ENCODE measurements at regions not wholly inside any gene's neighbourhood (a gene's known extent, or its start where the extent isn't known, plus 50 kb on each side); places are given as distances from the start of the nearest gene placed in this dataset.

GRCh38 chr3:163786416-163786815 lies 1291.9 kb downstream of the SI start (continued):
- no peak for TF ChIP-seq AEBP2 (tag by site-specific recombination; IDR thresholded peaks at IDR 0.05; ENCODE audit: borderline replicate concordance)

- ChIA-PET CTCF (no interaction called here), POLR2A (no interaction called here)
- Histone ChIP-seq H3K36me3 (ENCODE audit: control insufficient read depth in 2 of 2, insufficient read depth in 1 of 2, low read length in 2 of 2) (no peaks in the 10 kb centered on the region), H3K4me1 (ENCODE audit: control insufficient read depth, insufficient read depth, low read length) (no peaks in the 10 kb centered on the region), H3K9me3 (ENCODE audit: control insufficient read depth, insufficient read depth, low read depth, low read length) (no peaks in the 10 kb centered on the region), H3K27ac (ENCODE audit: extremely low read depth, low read depth, low read length) (no peak overlapping the region), H3K4me3 (ENCODE audit: low read depth, low read length) (no peak overlapping the region)
- TF ChIP-seq ZNF175 (tag by site-specific recombination; IDR thresholded peaks at IDR 0.05) (no peak), ZNF654 (tag by site-specific recombination; IDR thresholded peaks at IDR 0.05; ENCODE audit: low read depth) (peak; percentile 7; the same call in 1 of the 2 replicates)
Observed at GRCh38 chr3:163785693-163786092, 1292.6 kb downstream of the SI start.

GRCh38 chr3:163779396-163780344 lies 1298.6 kb downstream of the SI start:
- Histone ChIP-seq H3K4me1 (ENCODE audit: control insufficient read depth, insufficient read depth, low read length) (no peaks in the 10 kb centered on the region), H3K36me3 (ENCODE audit: control insufficient read depth in 2 of 2, insufficient read depth in 1 of 2, low read length in 2 of 2) (no peaks in the 10 kb centered on the region), H3K4me3 (ENCODE audit: low read depth, low read length) (no peak overlapping the region), H3K27ac (ENCODE audit: extremely low read depth, low read depth, low read length) (no peak overlapping the region), H3K9me3 (ENCODE audit: control insufficient read depth, insufficient read depth, low read depth, low read length) (no peaks in the 10 kb centered on the region)
- TF ChIP-seq GLI4 (tag by site-specific recombination; IDR thresholded peaks at IDR 0.05) (no peak), ZFP3 (tag by site-specific recombination; IDR thresholded peaks at IDR 0.05; ENCODE audit: low read depth) (no peak), ZXDB (tag by site-specific recombination; IDR thresholded peaks at IDR 0.05) (no peak), ZBTB49 (tag by site-specific recombination; IDR thresholded peaks at IDR 0.05; ENCODE audit: low read depth) (no peak), ZNF132 (tag by site-specific recombination; IDR thresholded peaks at IDR 0.05; ENCODE audit: borderline replicate concordance) (no peak), ZNF677 (tag by site-specific recombination; IDR thresholded peaks at IDR 0.05) (no peak), ZNF223 (tag by site-specific recombination; IDR thresholded peaks at IDR 0.05) (no peak), ZNF501 (tag by site-specific recombination; IDR thresholded peaks at IDR 0.05) (no peak)
- POLR2A ChIA-PET, result no interaction called here
- CTCF ChIA-PET, result no interaction called here

GRCh38 chr3:163776743-163777142 lies 1301.6 kb downstream of the SI start:
- POLR2A ChIA-PET, result no interaction called here
- TF ChIP-seq ZNF488 (tag by site-specific recombination; IDR thresholded peaks at IDR 0.05) (no peak), REST (tag by site-specific recombination; IDR thresholded peaks at IDR 0.05) (no peak), BCL11A (tag by site-specific recombination; IDR thresholded peaks at IDR 0.05; ENCODE audit: low read depth) (no peak), ZNF423 (tag by site-specific recombination; IDR thresholded peaks at IDR 0.05) (no peak), ZBTB44 (tag by site-specific recombination; IDR thresholded peaks at IDR 0.05) (no peak), SALL2 (tag by site-specific recombination; IDR thresholded peaks at IDR 0.05; ENCODE audit: borderline replicate concordance) (no peak), SP2 (tag by site-specific recombination; IDR thresholded peaks at IDR 0.05) (no peak), ZNF624 (tag by site-specific recombination; IDR thresholded peaks at IDR 0.05) (no peak)
- CTCF ChIA-PET, result no interaction called here

More at GRCh38 chr3:163776743-163777142, 1301.6 kb downstream of the SI start:
- Histone ChIP-seq H3K4me1 (ENCODE audit: control insufficient read depth, insufficient read depth, low read length) (no peaks in the 10 kb centered on the region), H3K9me3 (ENCODE audit: control insufficient read depth, insufficient read depth, low read depth, low read length) (no peaks in the 10 kb centered on the region), H3K36me3 (ENCODE audit: control insufficient read depth in 2 of 2, insufficient read depth in 1 of 2, low read length in 2 of 2) (no peaks in the 10 kb centered on the region), H3K4me3 (ENCODE audit: low read depth, low read length) (no peak overlapping the region), H3K27ac (ENCODE audit: extremely low read depth, low read depth, low read length) (no peak overlapping the region)

Data from HEK293 (cell line).